Esophagus squamous epithelium (tissue), 5 donors: ENCODE measurements at regions not wholly inside any gene's neighbourhood (a gene's known extent, or its start where the extent isn't known, plus 50 kb on each side); places are given as distances from the start of the nearest gene placed in this dataset.

ENCODE experiments used
- DNase-seq: peaks from one replicate; lab custom pipeline; 2025; lab: John Stamatoyannopoulos, UW
- H3K27ac ChIP-seq, 4 donors: fragments of 200-600 bp; sonication (generic); one replicate each; pipeline ENCODE4 v1.5.1; 2016 to 2019; ENCODE audit warnings: mild to moderate bottlenecking in 1 of 4
- H3K27me3 ChIP-seq, 4 donors: fragments of 200-600 bp; sonication (generic); 1 replicate in 3 of 4; 2 replicates in 1 of 4; pipeline versions ENCODE4 v1.5.1 to v1.6.0; 2017 to 2021; ENCODE audit warnings: antibody characterized with exemption in 1 of 4
- H3K36me3 ChIP-seq, 3 donors: fragments of 200-600 bp; sonication (generic); one replicate each; pipeline ENCODE4 v1.5.1; 2016 to 2019
- H3K4me1 ChIP-seq, 3 donors: fragments of 200-600 bp; sonication (generic); one replicate each; pipeline ENCODE4 v1.5.1; 2017 to 2019
- H3K4me3 ChIP-seq, 4 donors: fragments of 200-600 bp; sonication (generic); 1 replicate in 3 of 4; 2 replicates in 1 of 4; pipeline ENCODE4 v1.5.1; 2016 to 2019; ENCODE audit warnings: mild to moderate bottlenecking in 2 of 4, moderate library complexity in 1 of 4
- H3K9me3 ChIP-seq, 3 donors: fragments of 200-600 bp; sonication (generic); one replicate each; pipeline ENCODE4 v1.5.1; 2016 to 2019
- CTCF ChIP-seq, 6 experiments: fragments of 450-650 bp in 4 of 6; fragments of 200-600 bp in 2 of 6; sonication (generic) in 2 of 6; IDR thresholded peaks; one replicate each; pipeline ENCODE4 v1.5.1; 2016 to 2019; ENCODE audit warnings: antibody characterized with exemption in 6 of 6, mild to moderate bottlenecking in 4 of 6, moderate library complexity in 4 of 6
- POLR2A ChIP-seq, 4 donors: fragments of 450-650 bp; IDR thresholded peaks; one replicate each; pipeline ENCODE4 v1.6.1; 2017; ENCODE audit warnings: antibody characterized with exemption in 4 of 4, mild to moderate bottlenecking in 4 of 4, moderate library complexity in 3 of 4
- WGBS, 2 donors: methylation state at CpG; one replicate each; pipeline ENCODE4 v1.1.5; 2018; 5-methylcytosine and 5-hydroxymethylcytosine counted together
- intact Hi-C: fragments of 100-400 bp; cut with DNase I; formaldehyde crosslinking; loops from one replicate; pipeline ENCODE4 v1.15.0; 2022
- donor health status: DM: yes; HTN: yes; CAD: no.

- no peak for DNase-seq
These were observed 53.7 kb upstream of the DUSP5 start for GRCh38 chr10:110444004-110444337.

GRCh38 chr10:110445871-110446270 lies 51.8 kb upstream of the DUSP5 start:
- H3K27ac ChIP-seq: no peak overlapping the region
- H3K36me3 ChIP-seq: no peaks in the 10 kb centered on the region
- TF ChIP-seq CTCF (IDR thresholded peaks at IDR 0.05): no peak
- TF ChIP-seq POLR2A (IDR thresholded peaks at IDR 0.05): no peak
- no peak overlapping the region for H3K4me3 ChIP-seq
- intact Hi-C loops: no loop called here
- no peaks in the 10 kb centered on the region for H3K9me3 ChIP-seq
- DNase-seq: no peak
- H3K4me1 ChIP-seq: peaks cover 0 to 9% (median 4%) of the 10 kb centered on the region in 3 donors
- H3K27me3 ChIP-seq: no peaks in the 10 kb centered on the region
- 85 to 95% methylated on average over 6 of the region's 6 CpGs for WGBS, 2 donors

More at GRCh38 chr10:110444004-110444337, 53.7 kb upstream of the DUSP5 start:
- H3K36me3 ChIP-seq: no peaks in the 10 kb centered on the region
- no peak overlapping the region for H3K27ac ChIP-seq
- intact Hi-C loops: no loop called here
- H3K9me3 ChIP-seq: no peaks in the 10 kb centered on the region
- H3K4me1 ChIP-seq: peaks cover 0 to 9% (median 4%) of the 10 kb centered on the region in 3 donors
- H3K27me3 ChIP-seq: no peaks in the 10 kb centered on the region
- H3K4me3 ChIP-seq: no peak overlapping the region
- TF ChIP-seq CTCF (IDR thresholded peaks at IDR 0.05) (no peak), POLR2A (IDR thresholded peaks at IDR 0.05) (no peak)

GRCh38 chr10:110446277-110446676 lies 51.4 kb upstream of the DUSP5 start:
- DNase-seq: no peak
- no peaks in the 10 kb centered on the region for H3K9me3 ChIP-seq
- no peak for TF ChIP-seq CTCF (IDR thresholded peaks at IDR 0.05)
- TF ChIP-seq POLR2A (IDR thresholded peaks at IDR 0.05): no peak
- no peak overlapping the region for H3K27ac ChIP-seq
- H3K4me1 ChIP-seq: peaks cover 0 to 9% (median 4%) of the 10 kb centered on the region in 3 donors
- intact Hi-C loops: no loop called here
- H3K27me3 ChIP-seq: no peaks in the 10 kb centered on the region
- H3K36me3 ChIP-seq: no peaks in the 10 kb centered on the region
- H3K4me3 ChIP-seq: no peak overlapping the region
- 89 to 93% methylated on average over 1 of the region's 1 CpG for WGBS, 2 donors

- intact Hi-C loops: no loop called here
- Histone ChIP-seq H3K9me3 (no peaks in the 10 kb centered on the region), H3K4me1 (peaks cover 0 to 9% (median 4%) of the 10 kb centered on the region in 3 donors), H3K4me3 (no peak overlapping the region), H3K27me3 (no peaks in the 10 kb centered on the region), H3K36me3 (no peaks in the 10 kb centered on the region), H3K27ac (no peak overlapping the region)
- TF ChIP-seq POLR2A (IDR thresholded peaks at IDR 0.05) (no peak), CTCF (IDR thresholded peaks at IDR 0.05) (no peak)
- WGBS, 2 donors: 53 to 62% methylated on average over 5 of the region's 6 CpGs
- no peak for DNase-seq
These were observed 50.6 kb upstream of the DUSP5 start for GRCh38 chr10:110446954-110447608.

- Histone ChIP-seq H3K27me3 (no peaks in the 10 kb centered on the region), H3K9me3 (no peaks in the 10 kb centered on the region), H3K4me3 (no peak overlapping the region), H3K4me1 (peaks cover 0 to 9% (median 4%) of the 10 kb centered on the region in 3 donors), H3K27ac (no peak overlapping the region), H3K36me3 (no peaks in the 10 kb centered on the region)
- 89 to 100% methylated on average over 1 of the region's 1 CpG for WGBS, 2 donors
- DNase-seq: no peak
- TF ChIP-seq CTCF (IDR thresholded peaks at IDR 0.05) (no peak), POLR2A (IDR thresholded peaks at IDR 0.05) (no peak)
- intact Hi-C loops: no loop called here
These were observed 49.8 kb upstream of the DUSP5 start for GRCh38 chr10:110447886-110448285.
